ENCODE measurements at regions not wholly inside any gene's neighbourhood (a gene's known extent, or its start where the extent isn't known, plus 50 kb on each side); places are given as distances from the start of the nearest gene placed in this dataset.

DNA sequence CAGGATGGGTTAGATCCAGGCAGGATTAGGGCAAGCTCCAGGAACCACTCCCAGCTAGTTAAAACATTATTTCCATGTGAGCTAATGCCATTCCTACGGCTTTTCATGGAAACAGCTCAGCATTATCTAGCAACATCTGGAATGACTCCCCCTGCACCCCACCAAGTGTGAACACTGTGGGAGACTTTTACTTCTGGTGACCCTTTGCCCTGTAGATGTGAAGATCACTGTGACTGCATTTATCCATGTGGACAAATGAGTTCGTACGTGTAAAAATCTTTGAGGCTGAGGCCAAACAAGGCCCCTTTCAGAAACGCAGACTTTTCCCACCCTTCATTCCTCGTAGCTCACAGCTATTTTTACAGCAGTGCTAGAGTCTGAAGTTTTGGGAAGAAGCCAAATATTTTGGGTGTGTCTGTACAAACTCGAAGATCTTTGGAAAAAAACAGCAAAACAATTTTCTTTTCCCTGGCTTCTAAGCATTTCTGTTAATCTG is 221.8 kb upstream of the SOX4 start:
- BruUV-seq (replicated peaks): no TSS peak
- Mint-ChIP-seq H3K9me3 (ENCODE audit: unreplicated experiment) (peaks cover under 1% of the 10 kb centered on the region), H3K27me3 (ENCODE audit: insufficient read depth, unreplicated experiment) (no peaks in the 10 kb centered on the region), H3K27ac (ENCODE audit: low read depth, unreplicated experiment) (peak overlapping the region; percentile 27), H3K4me1 (ENCODE audit: insufficient read depth, unreplicated experiment) (peaks cover 8% of the 10 kb centered on the region), H3K4me3 (ENCODE audit: unreplicated experiment) (no peak overlapping the region), H3K36me3 (ENCODE audit: insufficient read depth, unreplicated experiment) (no peaks in the 10 kb centered on the region)
- CTCF ChIA-PET: no interaction called here
- intact Hi-C loops (cut with micrococcal nuclease): no loop called here
- TF ChIP-seq CTCF (IDR thresholded peaks at IDR 0.05; ENCODE audit: unreplicated experiment): no peak
- DNase-seq (ENCODE audit: unreplicated experiment): peak; percentile 40
- POLR2A ChIA-PET: interaction anchor here (0.7 to 0.9 kb wide), 2 partner anchors 36 to 216 kb away, joined by 3 to 4 read pairs; no protein-coding TSS in a partner anchor

DNA sequence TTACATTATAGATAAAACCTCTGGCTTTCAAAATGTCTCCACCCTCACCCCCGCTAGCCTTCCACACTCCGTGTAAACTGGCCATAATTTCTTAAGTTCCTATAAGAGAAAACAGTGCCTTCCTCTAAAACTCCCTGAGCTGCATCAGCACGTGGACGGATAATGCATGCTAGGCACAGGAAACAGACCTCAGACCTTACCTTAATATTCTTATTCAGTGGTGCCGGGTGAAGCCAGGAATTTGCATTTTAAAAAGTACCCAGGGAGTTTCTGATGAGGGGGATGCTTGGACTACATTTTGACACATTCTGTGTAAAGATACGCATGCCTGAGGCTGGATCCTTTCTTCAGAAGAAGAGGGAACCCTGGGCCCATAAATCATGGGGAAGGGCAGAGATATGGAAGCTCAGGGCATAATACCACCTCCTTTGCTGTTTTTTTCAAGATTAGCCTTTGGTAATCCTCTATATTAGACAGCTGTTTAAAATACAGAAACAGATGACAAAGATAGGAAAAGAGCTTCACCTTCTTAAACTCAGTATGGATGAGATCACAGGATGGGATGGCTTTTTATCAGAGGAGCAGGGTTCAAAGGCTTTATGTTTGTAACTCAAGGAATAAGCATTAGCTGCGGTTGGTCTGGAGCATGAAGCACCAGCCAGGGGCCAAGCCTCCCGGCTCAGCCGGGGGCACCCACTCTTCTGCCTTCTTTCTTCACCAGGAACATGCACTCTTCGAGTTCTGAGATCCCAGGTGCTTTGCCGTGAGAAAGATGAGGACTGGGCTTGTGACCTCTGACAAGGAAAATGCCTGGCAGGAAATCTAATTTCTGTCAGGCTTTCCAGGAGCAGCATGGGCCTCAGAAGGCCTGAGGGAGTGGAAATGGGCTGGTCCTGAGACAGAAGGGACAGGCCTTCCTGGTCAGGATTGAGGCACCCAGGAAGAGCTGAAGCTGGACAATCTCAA is 218.1 kb upstream of the SOX4 start:
- Mint-ChIP-seq H3K27me3 (ENCODE audit: insufficient read depth, unreplicated experiment) (no peaks in the 10 kb centered on the region), H3K4me1 (ENCODE audit: insufficient read depth, unreplicated experiment) (peaks cover 8% of the 10 kb centered on the region), H3K9me3 (ENCODE audit: unreplicated experiment) (no peaks in the 10 kb centered on the region), H3K36me3 (ENCODE audit: insufficient read depth, unreplicated experiment) (no peaks in the 10 kb centered on the region), H3K4me3 (ENCODE audit: unreplicated experiment) (no peak overlapping the region), H3K27ac (ENCODE audit: low read depth, unreplicated experiment) (no peak overlapping the region)
- TF ChIP-seq CTCF (IDR thresholded peaks at IDR 0.05; ENCODE audit: unreplicated experiment): no peak
- DNase-seq (ENCODE audit: unreplicated experiment): no peak
- ChIA-PET CTCF (no interaction called here), POLR2A (no interaction called here)
- BruUV-seq (replicated peaks): no TSS peak
- intact Hi-C loops (cut with micrococcal nuclease): no loop called here

GRCh38 chr6:21377356-21377755 is 216.2 kb upstream of the SOX4 start:
- Mint-ChIP-seq H3K9me3 (ENCODE audit: unreplicated experiment) (no peaks in the 10 kb centered on the region), H3K4me3 (ENCODE audit: unreplicated experiment) (no peak overlapping the region), H3K27me3 (ENCODE audit: insufficient read depth, unreplicated experiment) (no peaks in the 10 kb centered on the region), H3K36me3 (ENCODE audit: insufficient read depth, unreplicated experiment) (no peaks in the 10 kb centered on the region), H3K27ac (ENCODE audit: low read depth, unreplicated experiment) (no peak overlapping the region), H3K4me1 (ENCODE audit: insufficient read depth, unreplicated experiment) (no peaks in the 10 kb centered on the region)
- CTCF ChIA-PET: no interaction called here
- POLR2A ChIA-PET: no interaction called here
- DNase-seq (ENCODE audit: unreplicated experiment): no peak
- intact Hi-C loops (cut with micrococcal nuclease): no loop called here
- BruUV-seq (replicated peaks): no TSS peak
- no peak for TF ChIP-seq CTCF (IDR thresholded peaks at IDR 0.05; ENCODE audit: unreplicated experiment)

DNA sequence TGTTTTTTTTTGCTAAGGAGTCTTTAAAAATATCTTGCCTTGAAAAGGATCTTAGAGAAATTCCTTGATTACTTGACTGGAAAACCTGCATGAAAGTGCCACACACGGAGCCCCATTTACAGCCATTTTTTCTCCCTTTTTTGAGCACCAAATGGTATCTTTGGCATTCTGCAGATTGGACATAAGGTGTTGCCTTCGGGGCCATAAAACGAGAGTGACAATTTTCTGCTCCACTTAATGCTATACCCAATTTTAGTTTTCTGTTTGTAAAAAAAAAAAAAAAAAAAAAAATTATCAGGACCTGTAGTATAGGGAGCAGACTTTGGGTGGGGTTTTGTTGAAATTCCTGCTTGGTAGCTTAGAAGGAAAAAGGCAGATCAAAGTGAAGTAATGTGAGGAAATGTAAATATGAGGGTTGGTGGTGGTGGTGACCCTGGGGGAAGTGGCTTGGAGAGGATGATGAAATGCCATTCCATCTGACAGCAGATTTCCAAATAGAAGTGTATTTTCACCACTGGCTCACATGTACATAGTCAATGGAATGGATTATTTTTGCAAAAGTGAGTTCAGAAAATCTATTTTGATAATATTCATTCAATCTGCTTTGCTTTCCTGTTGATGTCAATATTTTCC is 212.1 kb upstream of the SOX4 start:
- no TSS peak for BruUV-seq (replicated peaks)
- H3K4me1 Mint-ChIP-seq (ENCODE audit: insufficient read depth, unreplicated experiment): no peaks in the 10 kb centered on the region
- intact Hi-C loops (cut with micrococcal nuclease): no loop called here
- DNase-seq (ENCODE audit: unreplicated experiment): peak; percentile 14
- H3K27me3 Mint-ChIP-seq (ENCODE audit: insufficient read depth, unreplicated experiment): no peaks in the 10 kb centered on the region
- no peak for TF ChIP-seq CTCF (IDR thresholded peaks at IDR 0.05; ENCODE audit: unreplicated experiment)
- H3K4me3 Mint-ChIP-seq (ENCODE audit: unreplicated experiment): no peak overlapping the region
- CTCF ChIA-PET: interaction anchor here (0.7 kb wide), 1 partner anchor 107 kb away, joined by 3 read pairs; no protein-coding TSS in a partner anchor
- no peaks in the 10 kb centered on the region for H3K36me3 Mint-ChIP-seq (ENCODE audit: insufficient read depth, unreplicated experiment)
- no peaks in the 10 kb centered on the region for H3K9me3 Mint-ChIP-seq (ENCODE audit: unreplicated experiment)
- POLR2A ChIA-PET: no interaction called here
- H3K27ac Mint-ChIP-seq (ENCODE audit: low read depth, unreplicated experiment): no peak overlapping the region

Data from MCF 10A (cell line).